CD14-positive monocyte (primary cell): ENCODE measurements at regions not wholly inside any gene's neighbourhood (a gene's known extent, or its start where the extent isn't known, plus 50 kb on each side); places are given as distances from the start of the nearest gene placed in this dataset.

Source experiments
- DNase-seq, 3 donors: peaks; one replicate each; pipeline ENCODE4 v3.0.0-alpha.2; 2011 to 2022
- H2AFZ ChIP-seq: 2 replicates; pipeline ENCODE4 v1.6.0; 2012; ENCODE audit warnings: mild to moderate bottlenecking, low read depth, low read length, inconsistent platforms; ENCODE audit not compliant: insufficient read depth, poor library complexity, severe bottlenecking
- H3K27ac ChIP-seq, 2 donors: 1 replicate in 1 of 2; 2 replicates in 1 of 2; pipeline ENCODE4 v1.5.1; 2012 to 2013; ENCODE audit warnings: low read length in 2 of 2, control low read depth in 1 of 2, inconsistent platforms in 1 of 2, low read depth in 1 of 2, mild to moderate bottlenecking in 1 of 2
- H3K27me3 ChIP-seq, 2 donors: one replicate each; pipeline versions ENCODE4 v1.6.0 to v1.6.1; 2011 to 2013; ENCODE audit warnings: low read length in 2 of 2; ENCODE audit not compliant: control insufficient read depth in 2 of 2, insufficient read depth in 2 of 2
- H3K36me3 ChIP-seq, 2 donors: replicated peaks in 1 of 2; 1 replicate in 1 of 2; 2 replicates in 1 of 2; pipeline versions ENCODE4 v1.5.1 to v1.6.1; 2012 to 2013; ENCODE audit warnings: low read length in 2 of 2, control low read depth in 1 of 2, inconsistent platforms in 1 of 2, mild to moderate bottlenecking in 1 of 2; ENCODE audit not compliant: insufficient read depth in 2 of 2, control insufficient read depth in 1 of 2
- H3K4me1 ChIP-seq, 2 donors: 1 replicate in 1 of 2; 2 replicates in 1 of 2; pipeline versions ENCODE4 v1.5.1 to v1.6.1; 2012 to 2013; ENCODE audit warnings: low read length in 2 of 2, control low read depth in 1 of 2, inconsistent platforms in 1 of 2, mild to moderate bottlenecking in 1 of 2, moderate library complexity in 1 of 2; ENCODE audit not compliant: insufficient read depth in 2 of 2, control insufficient read depth in 1 of 2
- H3K4me2 ChIP-seq: replicated peaks from 2 replicates; pipeline ENCODE3; 2012; ENCODE audit warnings: low read length, moderate library complexity, mild to moderate bottlenecking; ENCODE audit not compliant: poor library complexity, severe bottlenecking; ENCODE audit errors: extremely low read depth
- H3K4me3 ChIP-seq, 3 experiments: fragments of 200-600 bp in 1 of 3; sonication (generic) in 1 of 3; replicated peaks in 1 of 3; 1 replicate in 2 of 3; 2 replicates in 1 of 3; pipeline ENCODE4 v1.5.1; 2011 to 2013; ENCODE audit warnings: low read length in 3 of 3, mild to moderate bottlenecking in 3 of 3, control low read depth in 2 of 3, low read depth in 2 of 3, inconsistent platforms in 1 of 3, moderate library complexity in 1 of 3
- H3K79me2 ChIP-seq: 2 replicates; pipeline ENCODE4 v1.6.0; 2012; ENCODE audit warnings: mild to moderate bottlenecking, control low read depth, inconsistent platforms, low read length, moderate library complexity; ENCODE audit not compliant: insufficient read depth
- H3K9ac ChIP-seq: 2 replicates; pipeline ENCODE4 v1.6.0; 2017; ENCODE audit warnings: low read length, mild to moderate bottlenecking; ENCODE audit not compliant: insufficient read depth, poor library complexity, severe bottlenecking
- H3K9me3 ChIP-seq, 2 donors: replicated peaks in 1 of 2; 1 replicate in 1 of 2; 2 replicates in 1 of 2; pipeline versions ENCODE4 v1.5.1 to v1.6.1; 2012 to 2013; ENCODE audit warnings: low read length in 2 of 2, control low read depth in 1 of 2; ENCODE audit not compliant: control insufficient read depth in 1 of 2, insufficient read depth in 1 of 2
- H4K20me1 ChIP-seq: 2 replicates; pipeline ENCODE4 v1.6.0; 2012; ENCODE audit warnings: mild to moderate bottlenecking, low read length, control low read depth, moderate library complexity; ENCODE audit not compliant: insufficient read depth
- H3K27ac Mint-ChIP-seq, 7 donors: one replicate each; pipeline ENCODE4 v1.8.0; 2020; ENCODE audit warnings: mild to moderate bottlenecking in 7 of 7, mixed read lengths in 7 of 7, moderate library complexity in 6 of 7, inconsistent platforms in 2 of 7
- H3K27me3 Mint-ChIP-seq, 3 donors: one replicate each; pipeline ENCODE4 v1.8.0; 2021 to 2022; ENCODE audit warnings: low read depth in 3 of 3, mild to moderate bottlenecking in 3 of 3, mixed read lengths in 3 of 3, moderate library complexity in 3 of 3, inconsistent platforms in 1 of 3
- H3K36me3 Mint-ChIP-seq, 2 donors: one replicate each; pipeline ENCODE4 v1.8.0; 2020; ENCODE audit warnings: mixed read lengths in 2 of 2, inconsistent platforms in 1 of 2, mild to moderate bottlenecking in 1 of 2
- H3K4me1 Mint-ChIP-seq: one replicate; pipeline ENCODE4 v1.8.0; 2020; ENCODE audit warnings: mild to moderate bottlenecking, mixed read lengths
- H3K4me3 Mint-ChIP-seq, 2 donors: one replicate each; pipeline ENCODE4 v1.8.0; 2020; ENCODE audit warnings: mild to moderate bottlenecking in 2 of 2, mixed read lengths in 2 of 2, moderate library complexity in 1 of 2
- H3K9me3 Mint-ChIP-seq, 7 donors: one replicate each; pipeline ENCODE4 v1.8.0; 2020 to 2022; ENCODE audit warnings: mixed read lengths in 7 of 7, mild to moderate bottlenecking in 6 of 7, moderate library complexity in 6 of 7, inconsistent platforms in 2 of 7
- CTCF ChIP-seq: fragments of 200-600 bp; IDR thresholded peaks from one replicate; pipeline ENCODE4 v1.8.0; 2022; ENCODE audit warnings: antibody characterized with exemption, mild to moderate bottlenecking
- WGBS: methylation state at CpG from one replicate; pipeline ENCODE4 v1.1.5; 2013; ENCODE audit warnings: missing lambda C conversion rate; ENCODE audit not compliant: insufficient coverage; 5-methylcytosine and 5-hydroxymethylcytosine counted together
- intact Hi-C, 2 donors: fragments of 100-400 bp; cut with micrococcal nuclease; formaldehyde crosslinking; loops; one replicate each; pipeline versions ENCODE4 v1.15.0 to v1.15.1; 2023

DNA sequence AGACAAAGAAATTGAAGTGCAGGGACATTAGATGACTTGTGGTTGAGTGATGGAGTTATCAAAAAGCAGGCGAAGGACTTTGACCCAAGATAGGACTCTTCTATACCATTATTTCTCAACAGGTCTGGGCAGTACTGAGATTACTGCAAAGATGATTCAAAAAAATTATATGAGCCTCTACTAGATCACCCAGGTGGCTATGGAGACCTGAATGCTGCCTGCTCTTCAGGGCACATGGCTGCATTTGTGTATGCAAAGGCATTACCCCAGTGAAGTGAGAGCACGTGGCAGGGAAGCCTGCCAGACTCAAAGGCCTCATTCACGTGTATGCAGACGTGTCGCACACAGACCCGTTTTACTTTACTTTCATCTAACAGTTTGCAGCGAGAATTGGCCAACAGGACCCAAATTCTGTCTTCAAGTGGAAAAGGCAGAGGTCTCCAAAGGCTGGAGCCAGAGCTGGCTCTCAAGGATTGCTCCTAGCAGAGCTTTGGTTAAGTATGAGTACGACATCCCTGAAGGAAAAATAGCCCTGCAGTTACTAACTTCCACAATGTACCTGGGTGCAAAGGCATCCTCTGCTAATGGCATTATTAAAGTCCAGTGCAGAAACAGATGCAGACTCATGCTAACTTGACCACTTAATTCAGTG, 113.8 kb upstream of the ARMC2 start:
- H3K4me3 Mint-ChIP-seq = no peak overlapping the region
- Histone ChIP-seq H3K4me2 (no peak overlapping the region), H3K9me3 (no peaks in the 10 kb centered on the region), H3K79me2 (no peaks in the 10 kb centered on the region), H3K4me3 (no peak overlapping the region), H3K27me3 (no peaks in the 10 kb centered on the region), H3K9ac (no peak overlapping the region), H3K36me3 (no peaks in the 10 kb centered on the region), H4K20me1 (no peaks in the 10 kb centered on the region), H3K4me1 (peaks cover 8 to 24% of the 10 kb centered on the region in 2 donors), H3K27ac (no peak overlapping the region), H2AFZ (no peak overlapping the region)
- intact Hi-C loops = no loop called here
- peaks cover 16% of the 10 kb centered on the region for H3K4me1 Mint-ChIP-seq
- H3K27me3 Mint-ChIP-seq = peaks cover 3 to 11% (median 7%) of the 10 kb centered on the region in 3 donors
- no peak for TF ChIP-seq CTCF
- peaks cover 0 to 5% (median 0%) of the 10 kb centered on the region in 7 donors for H3K9me3 Mint-ChIP-seq
- WGBS = 98% methylated on average over 5 of the region's 8 CpGs
- no peaks in the 10 kb centered on the region for H3K36me3 Mint-ChIP-seq
- DNase-seq = no peak
- H3K27ac Mint-ChIP-seq = no peak overlapping the region

DNA sequence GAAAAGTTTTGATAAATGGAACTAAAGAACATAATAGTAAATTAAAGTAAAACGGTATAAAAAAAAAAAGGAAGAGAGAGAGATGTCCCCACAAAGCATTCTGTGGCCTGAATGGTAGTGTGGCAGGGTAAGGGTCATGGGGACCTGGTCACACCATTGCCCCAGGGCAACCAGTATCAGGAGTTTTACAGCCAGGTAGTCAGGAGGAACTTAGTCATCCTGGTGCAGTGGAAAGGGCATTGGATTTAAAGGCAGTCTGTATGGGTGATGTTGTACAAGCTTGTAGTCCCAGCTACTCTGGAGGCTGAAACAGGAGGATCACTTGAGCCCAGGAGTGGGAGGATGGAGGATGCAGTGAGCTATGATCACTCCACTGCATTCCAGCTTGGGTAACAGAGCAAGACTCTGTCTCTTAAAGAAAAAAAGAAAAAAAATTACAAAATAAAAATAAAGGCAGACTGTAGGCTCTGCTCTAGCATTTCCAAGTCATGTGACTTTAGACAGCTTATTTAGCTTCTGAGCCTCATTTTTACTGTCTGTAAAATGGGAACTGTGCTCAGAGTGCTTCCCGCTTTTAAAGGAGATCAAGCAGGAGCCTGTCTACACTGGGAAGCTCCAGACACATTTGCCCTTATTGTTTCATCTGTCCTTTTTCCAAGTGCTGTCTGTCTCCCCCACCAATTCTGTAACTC, 112.8 kb upstream of the ARMC2 start:
- Histone ChIP-seq H3K36me3 (no peaks in the 10 kb centered on the region), H3K9me3 (no peaks in the 10 kb centered on the region), H3K79me2 (no peaks in the 10 kb centered on the region), H3K4me2 (no peak overlapping the region), H3K27me3 (no peaks in the 10 kb centered on the region), H2AFZ (no peak overlapping the region), H3K9ac (no peak overlapping the region), H3K27ac (no peak overlapping the region), H3K4me3 (no peak overlapping the region), H4K20me1 (no peaks in the 10 kb centered on the region), H3K4me1 (peaks cover 9 to 26% of the 10 kb centered on the region in 2 donors)
- intact Hi-C loops = loop anchor here in 1 of 2 donors (5.0 kb wide), 1 partner anchor 47 kb away; no protein-coding TSS in a partner anchor
- Mint-ChIP-seq H3K4me3 (no peak overlapping the region), H3K4me1 (peaks cover 16% of the 10 kb centered on the region), H3K9me3 (peaks cover 0 to 5% (median 0%) of the 10 kb centered on the region in 7 donors), H3K36me3 (no peaks in the 10 kb centered on the region), H3K27ac (no peak overlapping the region), H3K27me3 (peaks cover 2 to 7% (median 7%) of the 10 kb centered on the region in 3 donors)
- peak in 1 of 3 donors; percentile 23 for DNase-seq
- TF ChIP-seq CTCF = no peak
- 100% methylated on average over 1 of the region's 2 CpGs for WGBS
